Liver (tissue), 8 donors: ENCODE measurements at regions not wholly inside any gene's neighbourhood (a gene's known extent, or its start where the extent isn't known, plus 50 kb on each side); places are given as distances from the start of the nearest gene placed in this dataset.
"Not testable (repeated sequence)": the region's sequence is repeated elsewhere in the genome, so short reads cannot be mapped to it uniquely, and the experiment has no call there.

Experiments used
- DNase-seq: peaks from one replicate; pipeline ENCODE4 v3.0.0-alpha.2; 2017; ENCODE audit warnings: low spot score
- H3K27ac ChIP-seq, 2 donors: one replicate each; pipeline ENCODE4 v1.7.0; 2013; ENCODE audit warnings: inconsistent platforms in 2 of 2, low read length in 2 of 2, control low read depth in 1 of 2, low read depth in 1 of 2, mild to moderate bottlenecking in 1 of 2
- H3K27me3 ChIP-seq, 4 donors: one replicate each; pipeline versions ENCODE4 v1.6.1 to v1.7.0; 2013; ENCODE audit warnings: low read length in 3 of 4, inconsistent platforms in 1 of 4, mild to moderate bottlenecking in 1 of 4, moderate library complexity in 1 of 4; ENCODE audit not compliant: control insufficient read depth in 4 of 4, insufficient read depth in 4 of 4
- H3K36me3 ChIP-seq, 4 donors: one replicate each; pipeline versions ENCODE4 v1.6.1 to v1.7.0; 2013; ENCODE audit warnings: low read length in 3 of 4, mild to moderate bottlenecking in 3 of 4, low read depth in 1 of 4, moderate library complexity in 1 of 4; ENCODE audit not compliant: control insufficient read depth in 4 of 4, insufficient read depth in 3 of 4
- H3K4me1 ChIP-seq, 4 donors: one replicate each; pipeline versions ENCODE4 v1.6.1 to v1.7.0; 2013; ENCODE audit warnings: low read length in 3 of 4, mild to moderate bottlenecking in 3 of 4, moderate library complexity in 1 of 4; ENCODE audit not compliant: control insufficient read depth in 4 of 4, insufficient read depth in 4 of 4
- H3K4me3 ChIP-seq, 3 donors: one replicate each; pipeline versions ENCODE4 v1.6.1 to v1.7.0; 2013; ENCODE audit warnings: low read length in 3 of 3, control low read depth in 1 of 3, low read depth in 1 of 3, mild to moderate bottlenecking in 1 of 3
- H3K9ac ChIP-seq, 2 donors: one replicate each; pipeline ENCODE4 v1.7.0; 2013; ENCODE audit warnings: low read length in 2 of 2, mild to moderate bottlenecking in 2 of 2, moderate library complexity in 2 of 2, control low read depth in 1 of 2, low read depth in 1 of 2
- H3K9me3 ChIP-seq, 4 donors: one replicate each; pipeline versions ENCODE4 v1.6.1 to v1.7.0; 2013; ENCODE audit warnings: low read length in 3 of 4; ENCODE audit not compliant: control insufficient read depth in 4 of 4
- EGR1 ChIP-seq, 2 donors: IDR thresholded peaks; 2 replicates each; pipeline ENCODE4 v1.6.1; 2016 to 2018; ENCODE audit warnings: antibody characterized with exemption in 2 of 2, low read depth in 2 of 2
- GABPA ChIP-seq, 2 donors: IDR thresholded peaks in 1 of 2; conservative IDR thresholded peaks in 1 of 2; 2 replicates each; pipeline ENCODE4 v1.6.1; 2016; ENCODE audit warnings: antibody characterized with exemption in 2 of 2, mild to moderate bottlenecking in 1 of 2, moderate library complexity in 1 of 2
- HNF4G ChIP-seq: IDR thresholded peaks from 2 replicates; pipeline ENCODE4 v1.6.1; 2016; ENCODE audit warnings: antibody characterized with exemption
- JUND ChIP-seq, 2 donors: IDR thresholded peaks; 2 replicates each; pipeline ENCODE4 v1.6.1; 2016; ENCODE audit warnings: antibody characterized with exemption in 2 of 2
- RXRA ChIP-seq, 2 donors: IDR thresholded peaks; 2 replicates each; pipeline ENCODE4 v1.6.1; 2017 to 2018; ENCODE audit warnings: antibody characterized with exemption in 2 of 2, mild to moderate bottlenecking in 1 of 2
- WGBS: extraction: QIAGEN DNeasy Blood & Tissue Kit; methylation state at CpG from one replicate; pipeline ENCODE4 v1.1.7; 2013; 5-methylcytosine and 5-hydroxymethylcytosine counted together
- TF ChIP-seq, protein P1 (sequence below): fragments of 150-350 bp; IDR thresholded peaks from 2 replicates; pipeline ENCODE4 v1.5.1; 2017; ENCODE audit warnings: improper control_type of control experiment, low read depth, low read length; ENCODE audit not compliant: missing input control
- TF ChIP-seq, protein P2 (sequence below): IDR thresholded peaks from 2 replicates; pipeline ENCODE4 v1.6.1; 2016; ENCODE audit warnings: antibody characterized with exemption, mild to moderate bottlenecking
- TF ChIP-seq, protein P3 (sequence below): IDR thresholded peaks from 2 replicates; pipeline ENCODE4 v1.6.1; 2016; ENCODE audit warnings: antibody characterized with exemption
- donor health status: healthy.
- donor health status: healthy.
- donor health status: healthy.
- donor health status: healthy.
- donor health status: healthy.

DNA sequence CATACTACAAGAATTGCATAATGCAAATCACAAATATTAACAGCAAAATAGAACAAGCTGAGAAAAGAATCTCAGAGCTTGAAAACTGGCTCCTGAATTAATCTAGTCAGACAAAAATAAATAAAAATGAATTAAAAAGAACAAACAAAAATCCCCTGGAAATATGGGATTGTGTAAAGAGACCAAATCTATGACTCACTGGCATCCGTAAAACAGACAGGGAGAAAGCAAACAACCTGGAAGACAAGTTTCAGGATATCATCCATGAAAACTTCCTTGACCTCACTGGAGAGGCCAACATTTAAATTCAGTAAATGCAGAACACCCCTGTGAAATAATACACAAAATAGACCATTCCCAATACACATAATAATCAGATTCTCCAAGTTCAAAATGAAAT is 229.3 kb upstream of the CTNND2 start:
- 75% methylated on average over 1 of the region's 1 CpG for WGBS
- peaks cover 0 to 4% (median 0%) of the 10 kb centered on the region in 4 donors for H3K9me3 ChIP-seq
- TF ChIP-seq, protein P1, sequence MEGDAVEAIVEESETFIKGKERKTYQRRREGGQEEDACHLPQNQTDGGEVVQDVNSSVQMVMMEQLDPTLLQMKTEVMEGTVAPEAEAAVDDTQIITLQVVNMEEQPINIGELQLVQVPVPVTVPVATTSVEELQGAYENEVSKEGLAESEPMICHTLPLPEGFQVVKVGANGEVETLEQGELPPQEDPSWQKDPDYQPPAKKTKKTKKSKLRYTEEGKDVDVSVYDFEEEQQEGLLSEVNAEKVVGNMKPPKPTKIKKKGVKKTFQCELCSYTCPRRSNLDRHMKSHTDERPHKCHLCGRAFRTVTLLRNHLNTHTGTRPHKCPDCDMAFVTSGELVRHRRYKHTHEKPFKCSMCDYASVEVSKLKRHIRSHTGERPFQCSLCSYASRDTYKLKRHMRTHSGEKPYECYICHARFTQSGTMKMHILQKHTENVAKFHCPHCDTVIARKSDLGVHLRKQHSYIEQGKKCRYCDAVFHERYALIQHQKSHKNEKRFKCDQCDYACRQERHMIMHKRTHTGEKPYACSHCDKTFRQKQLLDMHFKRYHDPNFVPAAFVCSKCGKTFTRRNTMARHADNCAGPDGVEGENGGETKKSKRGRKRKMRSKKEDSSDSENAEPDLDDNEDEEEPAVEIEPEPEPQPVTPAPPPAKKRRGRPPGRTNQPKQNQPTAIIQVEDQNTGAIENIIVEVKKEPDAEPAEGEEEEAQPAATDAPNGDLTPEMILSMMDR: no peak
- TF ChIP-seq EGR1 (IDR thresholded peaks at IDR 0.05; ENCODE audit: low read depth in 2 of 2): no peak

DNA sequence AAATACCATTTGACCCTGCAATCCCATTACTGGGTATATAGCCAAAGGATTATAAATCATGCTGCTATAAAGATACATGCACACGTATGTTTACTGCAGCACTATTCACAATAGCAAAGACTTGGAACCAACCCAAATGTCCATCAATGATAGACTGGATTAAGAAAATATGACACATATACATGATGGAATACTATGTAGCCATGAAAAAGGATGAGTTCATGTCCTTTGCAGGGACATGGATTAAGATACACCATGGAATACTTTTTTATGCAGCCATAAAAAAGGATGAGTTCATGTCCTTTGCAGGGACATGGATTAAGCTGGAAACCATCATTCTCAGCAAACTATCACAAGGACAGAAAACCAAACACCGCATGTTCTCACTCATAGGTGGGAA is 226.8 kb upstream of the CTNND2 start:
- H3K36me3 ChIP-seq, H3K27me3 ChIP-seq, DNase-seq, H3K9me3 ChIP-seq, H3K4me1 ChIP-seq, H3K4me3 ChIP-seq, H3K27ac ChIP-seq, H3K9ac ChIP-seq: not testable (repeated sequence)
- 86% methylated on average over 2 of the region's 2 CpGs for WGBS

More for the DNA sequence above, 229.3 kb upstream of the CTNND2 start:
- Histone ChIP-seq H3K9ac (no peak overlapping the region), H3K27ac (no peak overlapping the region), H3K27me3 (no peaks in the 10 kb centered on the region), H3K4me1 (no peaks in the 10 kb centered on the region), H3K36me3 (no peaks in the 10 kb centered on the region), H3K4me3 (no peak overlapping the region)
- no peak for DNase-seq

DNA sequence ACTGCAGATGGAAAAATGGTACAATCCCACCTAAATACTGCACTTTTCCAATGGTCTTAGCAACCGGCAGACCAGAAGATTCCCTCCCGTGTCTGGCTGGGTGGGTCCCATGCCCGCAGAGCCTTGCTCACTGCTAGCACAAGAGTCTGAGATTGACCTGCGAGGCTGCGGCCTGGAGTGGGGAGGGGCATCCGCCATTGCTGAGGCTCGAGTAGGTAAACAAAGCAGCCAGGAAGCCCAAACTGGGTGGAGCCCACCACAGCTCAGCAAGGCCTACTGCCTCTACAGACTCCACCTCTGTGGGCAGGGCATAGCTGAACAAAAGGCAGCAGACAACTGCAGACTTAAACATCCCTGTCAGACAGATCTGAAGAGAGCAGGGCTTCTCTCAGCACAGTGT is 221.6 kb upstream of the CTNND2 start:
- no peak overlapping the region for H3K4me3 ChIP-seq
- H3K27me3 ChIP-seq: no peaks in the 10 kb centered on the region
- H3K9me3 ChIP-seq: peaks cover 0 to 3% (median under 1%) of the 10 kb centered on the region in 4 donors
- no peak overlapping the region for H3K27ac ChIP-seq
- no peak for DNase-seq
- no peak overlapping the region for H3K9ac ChIP-seq
- no peaks in the 10 kb centered on the region for H3K4me1 ChIP-seq
- TF ChIP-seq JUND (IDR thresholded peaks at IDR 0.05) (no peak), HNF4G (no peak), RXRA (IDR thresholded peaks at IDR 0.05) (no peak), GABPA (IDR thresholded peaks at IDR 0.05 in 1 of 2, conservative IDR thresholded peaks at IDR 0.05 in 1 of 2) (no peak)
- TF ChIP-seq, protein P2, sequence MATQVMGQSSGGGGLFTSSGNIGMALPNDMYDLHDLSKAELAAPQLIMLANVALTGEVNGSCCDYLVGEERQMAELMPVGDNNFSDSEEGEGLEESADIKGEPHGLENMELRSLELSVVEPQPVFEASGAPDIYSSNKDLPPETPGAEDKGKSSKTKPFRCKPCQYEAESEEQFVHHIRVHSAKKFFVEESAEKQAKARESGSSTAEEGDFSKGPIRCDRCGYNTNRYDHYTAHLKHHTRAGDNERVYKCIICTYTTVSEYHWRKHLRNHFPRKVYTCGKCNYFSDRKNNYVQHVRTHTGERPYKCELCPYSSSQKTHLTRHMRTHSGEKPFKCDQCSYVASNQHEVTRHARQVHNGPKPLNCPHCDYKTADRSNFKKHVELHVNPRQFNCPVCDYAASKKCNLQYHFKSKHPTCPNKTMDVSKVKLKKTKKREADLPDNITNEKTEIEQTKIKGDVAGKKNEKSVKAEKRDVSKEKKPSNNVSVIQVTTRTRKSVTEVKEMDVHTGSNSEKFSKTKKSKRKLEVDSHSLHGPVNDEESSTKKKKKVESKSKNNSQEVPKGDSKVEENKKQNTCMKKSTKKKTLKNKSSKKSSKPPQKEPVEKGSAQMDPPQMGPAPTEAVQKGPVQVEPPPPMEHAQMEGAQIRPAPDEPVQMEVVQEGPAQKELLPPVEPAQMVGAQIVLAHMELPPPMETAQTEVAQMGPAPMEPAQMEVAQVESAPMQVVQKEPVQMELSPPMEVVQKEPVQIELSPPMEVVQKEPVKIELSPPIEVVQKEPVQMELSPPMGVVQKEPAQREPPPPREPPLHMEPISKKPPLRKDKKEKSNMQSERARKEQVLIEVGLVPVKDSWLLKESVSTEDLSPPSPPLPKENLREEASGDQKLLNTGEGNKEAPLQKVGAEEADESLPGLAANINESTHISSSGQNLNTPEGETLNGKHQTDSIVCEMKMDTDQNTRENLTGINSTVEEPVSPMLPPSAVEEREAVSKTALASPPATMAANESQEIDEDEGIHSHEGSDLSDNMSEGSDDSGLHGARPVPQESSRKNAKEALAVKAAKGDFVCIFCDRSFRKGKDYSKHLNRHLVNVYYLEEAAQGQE: no peak
- no peaks in the 10 kb centered on the region for H3K36me3 ChIP-seq
- WGBS: 92% methylated on average over 7 of the region's 7 CpGs

DNA sequence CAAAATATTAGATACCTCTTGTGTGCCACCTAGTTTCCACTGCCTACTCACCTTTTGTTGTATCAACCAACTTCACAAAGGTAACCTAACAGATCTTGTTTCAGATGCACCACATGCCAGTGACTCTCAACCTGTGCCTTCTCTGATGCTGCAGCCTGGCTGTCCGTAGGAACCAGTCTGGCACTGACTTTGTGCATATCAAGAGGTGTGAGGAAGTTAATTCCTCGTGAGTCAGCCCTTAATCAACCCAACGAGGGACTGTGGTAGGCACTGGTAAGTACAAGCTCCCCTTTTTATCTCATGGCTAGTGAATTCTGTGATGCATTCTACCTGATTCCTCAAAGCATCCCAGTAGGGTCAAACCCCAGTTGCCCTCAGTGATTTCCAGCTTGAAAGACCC is 215.4 kb upstream of the CTNND2 start:
- Histone ChIP-seq H3K4me1 (no peaks in the 10 kb centered on the region), H3K9me3 (no peaks in the 10 kb centered on the region), H3K27ac (no peak overlapping the region), H3K36me3 (no peaks in the 10 kb centered on the region), H3K9ac (no peak overlapping the region), H3K27me3 (no peaks in the 10 kb centered on the region), H3K4me3 (no peak overlapping the region)
- TF ChIP-seq, protein P3, sequence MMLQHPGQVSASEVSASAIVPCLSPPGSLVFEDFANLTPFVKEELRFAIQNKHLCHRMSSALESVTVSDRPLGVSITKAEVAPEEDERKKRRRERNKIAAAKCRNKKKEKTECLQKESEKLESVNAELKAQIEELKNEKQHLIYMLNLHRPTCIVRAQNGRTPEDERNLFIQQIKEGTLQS: no peak
- WGBS: 48% methylated on average over 3 of the region's 3 CpGs
- no peak for DNase-seq
